HG03135 (cell line): ENCODE measurements at regions not wholly inside any gene's neighbourhood (a gene's known extent, or its start where the extent isn't known, plus 50 kb on each side); places are given as distances from the start of the nearest gene placed in this dataset.

Source experiments
- ATAC-seq: cut with Tn5 transposase; IDR thresholded peaks from one replicate; pipeline ENCODE4 v1.9.1; 2021; ENCODE audit warnings: mild to moderate bottlenecking, moderate library complexity; ENCODE audit not compliant: unreplicated experiment

DNA sequence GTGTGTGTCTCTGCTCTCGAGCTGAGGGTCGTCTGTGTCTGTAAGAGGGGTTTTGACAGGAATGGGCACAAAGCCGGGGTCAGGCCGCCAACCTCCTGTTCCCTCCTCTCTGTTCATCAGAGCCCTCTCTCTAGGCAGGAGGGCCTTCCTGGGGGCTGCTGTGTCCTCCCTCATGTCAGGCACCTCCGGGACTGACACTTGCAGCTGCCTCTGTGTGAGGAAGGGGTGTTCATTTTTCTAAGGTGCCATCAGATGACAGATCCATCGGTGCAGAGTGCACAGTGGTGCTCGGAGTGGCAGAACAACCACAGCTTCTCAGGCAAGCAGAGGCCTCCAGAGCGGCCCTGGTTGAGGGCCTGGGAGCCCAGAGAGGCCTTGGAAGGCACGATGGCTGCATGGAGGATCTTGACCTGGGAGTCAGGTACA lies 265.4 kb upstream of the B3GAT1 start:
- ATAC-seq = no peak

DNA sequence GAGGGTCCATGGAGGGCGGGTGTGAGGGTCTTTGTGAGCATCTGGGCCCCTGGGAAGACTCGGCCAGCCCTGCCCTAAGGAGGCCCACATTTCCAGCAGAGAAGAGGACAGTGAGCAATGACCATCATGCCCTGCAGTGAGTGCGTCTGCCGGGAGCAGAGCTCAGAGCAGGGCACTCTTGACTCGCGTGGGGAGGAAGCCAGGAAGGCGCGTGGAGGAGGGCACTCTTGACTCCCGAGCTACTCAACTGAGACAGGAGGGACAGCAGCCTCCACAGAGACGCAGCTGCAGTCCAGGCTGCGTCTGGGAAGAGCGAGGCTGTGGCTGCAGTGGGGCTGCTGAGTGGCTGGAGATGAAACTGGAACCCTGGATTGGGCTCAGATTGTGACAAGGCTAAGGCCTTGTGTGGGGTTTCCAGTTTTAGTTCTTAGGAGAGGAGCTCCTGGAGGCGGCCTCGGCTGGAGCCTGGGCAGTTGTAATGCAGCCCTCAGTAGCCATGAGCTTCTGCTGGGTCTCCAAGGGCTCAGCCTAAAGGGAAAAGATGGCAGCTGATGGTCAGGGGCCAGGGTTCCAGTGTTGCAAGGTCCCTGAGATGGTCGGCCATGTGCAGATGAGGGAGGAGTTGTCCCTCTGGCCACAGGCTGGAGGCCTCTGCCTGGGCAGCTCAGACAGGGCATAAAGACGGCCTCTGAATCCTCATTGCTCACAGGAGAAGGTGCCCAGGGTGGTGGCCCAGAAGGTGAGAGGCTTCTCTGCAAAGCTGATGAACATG lies 264.7 kb upstream of the B3GAT1 start:
- ATAC-seq = no peak

DNA sequence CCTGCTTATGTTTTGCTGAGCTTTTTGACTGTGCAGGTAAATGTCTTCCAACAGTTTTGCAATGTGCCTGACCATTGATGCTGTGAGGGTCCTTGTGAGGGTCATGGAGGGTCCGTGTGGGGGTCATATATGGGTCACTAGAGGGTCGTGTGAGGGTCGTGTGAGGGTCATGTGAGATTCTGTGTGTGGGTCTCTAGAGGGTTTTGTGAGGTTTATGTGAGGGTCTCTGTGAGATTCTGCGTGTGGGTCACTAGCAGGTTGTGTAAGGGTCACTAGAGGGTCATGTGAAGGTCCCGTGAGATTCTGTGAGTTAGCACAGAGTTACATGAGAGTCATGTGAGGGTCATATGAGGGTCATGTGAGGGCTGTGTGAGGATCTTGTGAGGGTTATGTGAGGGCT lies 263.9 kb upstream of the B3GAT1 start:
- ATAC-seq = no peak

DNA sequence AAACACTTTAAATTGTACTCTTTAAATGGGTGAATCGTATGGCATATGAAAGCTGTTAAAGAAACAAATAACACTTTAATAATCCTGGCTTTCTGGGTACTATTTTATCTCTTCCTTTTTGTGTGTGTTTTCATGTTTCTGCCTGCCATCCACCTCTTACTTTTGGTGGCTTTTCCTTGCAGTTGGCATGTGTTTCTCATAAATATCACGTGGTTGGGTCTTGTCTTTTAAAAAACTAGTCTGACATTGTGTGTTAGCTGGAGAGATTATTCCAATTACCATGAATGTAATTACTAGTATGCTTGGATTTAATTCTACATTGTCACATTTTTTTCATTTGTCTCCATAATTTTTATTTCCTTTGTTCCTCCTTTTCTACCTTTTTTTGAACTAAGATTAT lies 262.9 kb upstream of the B3GAT1 start:
- no peak for ATAC-seq

DNA sequence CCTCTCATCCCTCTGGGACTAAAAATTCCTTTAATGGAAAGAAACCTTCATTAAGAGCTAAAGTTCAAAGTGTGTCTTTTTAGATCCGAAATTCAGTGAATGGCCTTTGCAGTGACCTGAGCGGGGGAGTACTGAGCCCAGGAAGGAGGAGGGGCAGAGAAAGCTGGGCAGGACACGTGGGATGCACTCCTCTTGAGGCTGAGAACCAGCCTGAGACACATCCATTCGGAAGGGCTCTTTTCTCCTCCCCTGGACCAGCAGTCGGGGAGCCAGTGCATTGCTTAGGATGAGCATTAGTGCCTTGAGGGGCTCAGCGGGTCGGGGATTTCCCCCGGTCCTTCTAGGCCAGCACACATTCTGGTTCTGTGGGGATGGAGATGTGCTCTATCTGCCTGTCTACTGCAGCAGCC lies 258.9 kb upstream of the B3GAT1 start:
- ATAC-seq = no peak

DNA sequence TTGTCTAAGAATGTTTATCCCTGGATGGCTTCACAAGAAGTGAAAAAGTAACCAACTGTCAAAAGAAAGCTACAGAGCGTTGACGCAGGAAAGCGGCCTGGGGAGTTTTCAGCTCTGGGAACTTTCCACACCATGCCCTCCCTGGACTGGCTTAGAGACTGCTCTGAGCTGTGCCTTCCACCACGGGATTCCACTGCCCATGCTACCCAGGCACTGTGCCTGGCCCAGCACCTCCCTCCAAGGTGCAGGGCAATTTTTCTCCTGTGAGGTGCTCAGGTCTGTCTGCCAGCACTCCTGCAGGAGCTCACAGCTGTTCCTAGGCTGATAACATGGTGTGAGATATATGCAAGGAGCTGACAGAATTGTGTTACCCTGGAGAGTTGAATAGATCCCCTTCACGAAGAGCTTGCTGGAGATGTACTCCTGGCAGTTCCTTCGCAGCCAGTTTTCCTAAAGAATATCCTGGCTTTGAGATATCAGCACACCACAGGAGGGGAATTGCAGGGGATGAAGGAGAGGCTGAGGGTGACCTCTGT lies 258.3 kb upstream of the B3GAT1 start:
- no peak for ATAC-seq

DNA sequence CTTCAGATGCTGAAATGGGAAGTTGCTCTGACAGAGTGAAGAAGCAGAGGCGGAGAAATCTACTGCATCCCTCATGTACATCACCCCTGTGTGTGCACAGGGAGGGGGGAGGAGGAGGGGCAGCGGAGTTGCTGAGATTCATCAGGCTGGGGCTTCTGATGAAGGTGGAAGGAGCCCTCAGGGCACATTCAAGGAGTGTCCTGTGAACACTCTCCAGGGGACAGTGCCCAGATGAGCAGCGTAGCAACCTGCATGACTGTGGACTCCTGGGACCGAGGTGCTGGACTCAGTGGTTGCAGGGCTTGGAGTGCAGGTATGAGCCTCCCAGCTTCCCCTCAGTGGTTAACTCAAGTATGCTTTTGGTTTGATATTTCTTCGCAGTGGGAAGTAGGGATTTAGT lies 257.8 kb upstream of the B3GAT1 start:
- ATAC-seq = no peak

DNA sequence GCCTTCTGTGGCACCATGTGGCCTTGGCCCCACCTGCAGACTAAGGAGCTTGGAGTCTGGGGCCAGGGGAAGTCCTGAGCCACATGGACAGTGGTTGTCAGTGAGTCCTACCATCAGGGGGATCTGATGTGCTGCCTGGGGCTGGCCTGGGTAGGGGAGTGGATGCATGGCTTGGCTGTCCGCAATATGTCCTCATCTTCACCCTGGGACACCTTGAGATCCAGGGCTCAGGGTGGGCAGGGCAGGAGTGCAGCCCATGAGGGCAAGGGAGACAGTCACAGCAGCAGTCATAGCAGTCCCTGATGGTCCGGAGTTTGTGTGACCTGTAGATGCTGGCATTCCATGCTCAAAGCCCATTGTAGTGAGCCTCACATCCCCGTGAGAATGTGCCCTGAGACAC lies 256.8 kb upstream of the B3GAT1 start:
- no peak for ATAC-seq

DNA sequence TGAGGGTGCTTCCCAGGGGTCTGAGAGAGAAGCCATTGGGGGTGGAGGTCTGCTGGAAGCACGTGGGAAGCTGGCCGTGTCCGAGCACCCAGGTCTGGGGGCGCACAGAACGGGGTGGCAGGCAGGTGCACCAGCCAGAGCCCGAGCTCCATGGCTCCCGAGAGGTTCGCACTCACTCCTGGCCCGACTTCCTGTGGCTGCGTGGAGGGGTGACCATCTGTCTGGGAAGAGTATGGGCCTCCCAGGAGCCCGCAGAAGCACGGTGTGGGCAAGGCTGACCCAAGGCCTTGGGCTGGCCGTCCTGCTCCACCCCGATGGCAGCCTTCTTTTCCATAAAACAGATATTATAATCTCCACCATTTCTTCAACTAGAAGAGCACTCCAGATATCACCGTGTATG lies 256.0 kb upstream of the B3GAT1 start:
- ATAC-seq = no peak

DNA sequence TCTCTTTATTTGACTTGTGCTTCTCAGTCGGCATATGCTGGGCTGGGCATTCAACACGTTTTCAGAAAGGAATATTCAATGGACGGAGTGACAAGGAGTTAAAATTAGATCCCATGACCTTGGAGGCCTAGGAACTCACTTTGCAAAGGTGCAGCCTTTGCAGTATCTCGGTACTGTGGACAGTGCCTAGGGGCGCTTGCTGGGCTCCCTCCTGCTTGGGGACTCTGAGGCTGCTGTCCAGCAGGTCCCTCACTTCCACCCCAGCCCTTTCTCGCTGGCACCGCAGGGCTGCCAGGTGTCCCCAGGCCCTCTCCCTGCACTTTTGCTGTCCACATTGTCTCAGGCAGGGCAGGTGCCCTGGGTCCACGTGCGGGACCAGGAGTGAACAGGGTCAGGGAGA lies 255.5 kb upstream of the B3GAT1 start:
- ATAC-seq = no peak

DNA sequence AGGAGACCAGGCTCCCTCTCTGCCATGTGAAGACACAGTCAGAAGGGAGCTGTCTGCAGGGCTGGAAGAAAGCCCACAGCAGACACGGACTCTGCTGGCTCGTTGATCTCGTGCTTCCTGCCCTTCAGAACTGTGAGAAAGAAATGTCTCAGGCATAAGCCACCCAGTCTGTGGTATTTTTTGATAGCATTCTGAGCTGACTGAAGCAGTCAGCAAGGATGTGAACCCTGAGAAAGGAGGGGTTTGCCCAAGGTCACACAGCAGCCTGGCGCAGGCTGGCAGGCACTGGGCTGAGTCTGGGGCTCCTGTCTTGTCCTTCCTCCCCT lies 255.1 kb upstream of the B3GAT1 start:
- no peak for ATAC-seq

DNA sequence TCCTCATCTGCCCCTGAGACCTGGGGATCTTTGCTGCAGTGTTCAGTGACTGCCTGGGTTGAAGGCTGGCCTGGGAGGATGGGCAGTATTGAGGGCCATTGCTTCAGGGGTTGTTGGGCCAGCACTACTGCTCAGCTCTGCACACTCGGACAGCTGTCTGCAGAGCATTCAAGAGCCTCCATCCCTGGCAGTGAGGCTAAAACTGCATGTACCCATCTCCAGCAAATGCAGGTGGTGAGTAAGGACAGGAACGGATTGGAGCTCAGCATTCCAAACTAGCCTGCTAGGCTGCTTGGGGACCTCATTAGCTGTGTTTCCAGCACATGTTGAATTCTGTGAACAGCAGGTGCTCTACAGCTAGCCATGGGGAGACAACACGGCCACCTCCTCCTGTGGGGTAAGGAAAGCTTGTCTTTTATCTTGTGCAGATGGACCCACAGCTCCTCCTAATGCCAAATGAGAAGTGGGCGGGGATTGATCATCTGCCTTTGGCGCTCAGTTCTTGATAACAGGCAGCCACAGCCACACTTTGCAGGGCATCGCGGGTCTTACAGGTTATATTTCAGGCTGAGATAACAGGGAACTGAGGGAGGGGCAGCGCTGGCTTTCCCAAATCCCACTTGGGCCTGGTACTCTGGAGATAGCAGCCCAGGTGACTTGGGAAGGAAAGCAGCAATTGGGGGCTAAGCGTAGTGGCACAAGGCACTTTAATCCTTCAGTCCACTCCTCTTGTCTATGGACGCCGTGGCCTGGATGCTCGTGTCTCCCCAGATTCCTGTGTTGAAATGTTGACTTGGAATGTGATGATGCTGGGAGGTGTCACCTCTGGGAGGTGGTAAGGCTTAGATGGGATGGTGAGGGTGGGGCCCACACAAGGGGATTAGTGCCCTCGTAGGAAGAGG lies 254.5 kb upstream of the B3GAT1 start:
- ATAC-seq = no peak

DNA sequence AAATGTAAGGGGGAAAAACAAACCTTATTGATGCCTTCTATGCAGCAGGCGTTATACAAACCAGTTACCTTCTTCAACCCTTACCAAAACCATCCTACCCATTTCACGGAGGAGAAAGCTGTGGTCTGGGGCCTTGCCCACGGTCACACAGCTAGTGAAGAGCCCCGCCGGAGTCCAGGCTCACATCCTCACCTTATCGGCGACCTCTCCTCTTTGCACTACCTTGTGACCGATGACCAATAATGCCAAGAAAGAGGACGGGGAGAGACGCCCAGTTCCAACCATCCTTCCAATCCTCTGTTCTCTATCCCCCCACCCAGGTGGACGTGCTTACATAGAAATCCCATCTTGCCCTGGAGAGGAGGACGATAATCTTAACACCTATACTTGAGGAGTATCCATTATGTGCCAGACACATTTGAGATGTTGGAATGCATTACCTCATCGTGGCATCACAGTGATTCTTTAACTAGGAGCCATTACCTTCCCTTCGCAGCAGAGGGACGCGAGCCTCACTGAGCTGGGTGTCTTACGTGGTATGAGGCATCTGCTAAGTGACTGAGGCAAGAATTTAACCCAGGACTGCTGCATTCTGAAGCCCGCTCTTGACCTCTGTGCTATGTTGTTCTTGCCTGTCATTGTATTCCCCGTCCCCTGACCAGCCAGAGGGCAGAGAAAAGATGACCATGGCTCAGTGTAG lies 253.7 kb upstream of the B3GAT1 start:
- ATAC-seq = no peak

DNA sequence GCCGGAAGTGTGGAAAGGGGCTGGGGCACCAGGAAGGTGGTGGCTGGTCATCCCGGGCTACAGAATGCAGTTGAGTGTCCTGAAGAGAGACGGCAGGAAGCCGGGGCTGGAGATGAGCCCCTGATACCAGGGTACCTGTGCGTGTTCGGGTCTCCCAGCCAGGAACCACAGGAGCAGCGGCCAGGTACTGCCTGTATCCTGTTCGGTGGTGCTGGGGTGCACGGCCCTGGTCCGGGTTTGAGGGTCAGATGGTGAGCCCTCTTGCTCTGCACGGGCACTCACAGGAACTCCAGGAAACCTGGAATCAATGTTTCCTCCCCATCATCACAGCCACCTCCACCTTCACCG lies 253.1 kb upstream of the B3GAT1 start:
- ATAC-seq = no peak

DNA sequence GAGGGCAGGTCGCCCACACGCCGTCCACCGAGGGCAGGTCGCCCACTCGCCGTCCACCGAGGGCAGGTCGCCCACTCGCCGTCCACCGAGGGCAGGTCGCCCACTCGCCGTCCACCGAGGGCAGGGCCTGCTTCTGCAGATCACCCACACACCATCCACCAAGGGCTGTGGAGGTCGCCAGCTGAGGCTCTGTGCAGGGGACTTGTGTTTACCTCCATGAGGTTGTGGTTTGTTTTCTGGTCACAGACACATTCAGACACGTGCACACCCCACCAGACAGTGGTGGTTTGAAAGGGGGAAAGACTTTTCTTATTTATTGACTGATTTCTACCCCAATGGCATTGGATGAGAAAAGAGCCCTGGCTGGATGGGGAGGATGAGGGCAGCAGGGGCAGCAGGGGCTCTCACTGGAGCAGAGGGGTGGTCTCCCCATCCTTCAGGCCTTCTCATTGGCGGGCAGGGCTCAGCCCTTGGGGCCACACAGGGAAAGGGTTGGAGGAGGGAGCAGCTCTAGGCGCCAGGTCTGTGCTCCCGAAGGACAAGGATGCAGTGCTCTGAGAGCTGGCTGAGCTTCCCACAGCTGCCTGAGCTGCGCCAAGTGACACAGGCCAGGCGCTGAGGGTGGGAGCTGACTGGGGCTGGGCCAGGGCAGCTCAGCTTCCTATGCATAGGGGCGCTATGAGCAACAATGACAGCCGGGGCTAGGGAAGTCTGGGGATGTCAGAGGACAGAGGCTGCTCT lies 252.6 kb upstream of the B3GAT1 start:
- no peak for ATAC-seq

DNA sequence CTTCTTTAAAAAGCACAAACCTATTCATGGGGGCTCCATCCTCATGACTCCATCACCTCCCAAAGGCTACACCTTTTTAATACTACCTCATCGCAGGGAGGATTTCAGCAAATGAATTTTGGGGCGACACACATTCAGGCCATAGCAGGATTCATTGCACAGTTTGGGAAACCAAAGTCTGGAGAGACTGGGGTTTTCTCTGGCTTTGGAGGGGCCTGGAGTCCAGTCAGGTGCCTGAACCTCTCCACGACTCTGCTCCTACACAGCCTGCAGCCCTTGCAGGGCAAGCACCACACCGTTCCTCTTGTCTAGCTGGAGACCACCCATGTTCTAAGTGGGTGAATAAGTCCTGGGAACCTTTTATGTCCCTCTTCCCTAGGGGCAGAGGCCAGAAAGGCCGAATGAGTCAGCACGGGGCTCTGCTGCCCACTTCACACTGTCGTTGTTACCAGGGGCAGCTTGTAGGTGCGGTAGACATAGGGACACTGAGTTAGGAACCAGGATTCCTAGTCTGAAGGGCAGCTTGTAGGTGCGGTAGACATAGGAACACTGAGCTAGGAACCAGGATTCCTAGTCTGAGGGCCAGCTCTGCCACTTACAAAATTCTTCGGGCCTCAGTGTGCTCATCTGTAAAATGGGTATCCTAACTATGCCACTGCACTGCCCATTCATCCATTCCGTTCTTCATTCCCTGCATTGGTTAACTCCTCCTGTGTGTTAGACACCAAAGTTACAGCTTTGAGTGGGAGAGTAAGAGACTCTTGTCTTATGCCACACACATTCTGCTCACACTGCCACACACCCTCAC lies 251.7 kb upstream of the B3GAT1 start:
- ATAC-seq = no peak

DNA sequence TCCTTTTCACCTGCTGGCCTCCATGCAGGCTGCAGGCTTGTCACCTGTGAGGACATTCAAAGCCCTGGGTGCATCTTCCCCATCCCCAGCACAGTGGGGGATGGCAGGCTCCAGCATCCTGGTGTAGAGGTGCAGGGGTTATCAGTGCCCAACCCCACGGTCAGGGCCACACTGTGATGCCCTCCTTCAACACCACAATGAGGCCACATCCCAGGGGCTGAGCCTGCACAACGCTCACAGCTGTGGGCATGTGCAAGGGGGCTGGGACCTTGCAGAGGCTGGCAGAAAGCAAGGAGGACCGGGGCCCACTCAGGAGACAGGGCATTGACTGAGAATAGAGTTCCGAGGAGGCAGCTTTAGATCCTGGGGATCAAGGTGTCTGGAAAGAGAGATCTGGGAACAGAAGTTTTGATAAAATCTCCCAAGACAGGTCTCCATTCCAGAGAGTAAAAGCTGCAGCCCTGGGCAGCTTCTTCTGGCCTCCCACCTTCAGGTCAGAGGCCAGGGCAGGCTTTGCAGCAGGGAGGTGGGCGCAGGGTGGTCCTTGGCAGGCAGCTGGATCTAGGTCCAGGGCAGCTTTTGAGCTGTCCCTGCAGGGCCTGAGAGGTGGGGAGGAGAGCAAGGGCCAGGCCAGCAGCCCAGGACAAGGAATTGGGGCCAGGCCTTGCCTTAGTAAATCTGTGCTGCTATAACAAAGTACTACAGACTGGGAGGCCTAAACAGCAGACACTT lies 250.8 kb upstream of the B3GAT1 start:
- no peak for ATAC-seq

DNA sequence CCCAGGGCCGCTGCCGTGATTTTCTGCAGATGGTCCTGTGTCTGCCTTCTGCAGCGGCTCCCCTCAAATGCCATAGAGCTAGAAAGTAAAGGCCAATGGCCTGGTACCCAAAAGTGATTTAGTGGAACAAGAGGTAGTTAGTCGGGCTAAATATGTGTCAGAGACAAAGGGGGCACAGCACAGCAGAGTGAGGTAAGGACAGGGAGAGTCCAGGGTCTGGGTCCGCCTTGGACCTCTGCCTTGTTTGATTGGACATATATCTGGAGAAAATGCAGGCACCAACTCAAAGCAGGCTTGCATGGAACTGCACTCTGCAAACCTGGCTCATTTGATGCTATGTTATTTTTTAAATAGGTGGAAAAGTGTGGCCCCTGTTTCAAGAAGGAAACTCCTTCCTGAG lies 249.6 kb upstream of the B3GAT1 start:
- ATAC-seq = no peak

DNA sequence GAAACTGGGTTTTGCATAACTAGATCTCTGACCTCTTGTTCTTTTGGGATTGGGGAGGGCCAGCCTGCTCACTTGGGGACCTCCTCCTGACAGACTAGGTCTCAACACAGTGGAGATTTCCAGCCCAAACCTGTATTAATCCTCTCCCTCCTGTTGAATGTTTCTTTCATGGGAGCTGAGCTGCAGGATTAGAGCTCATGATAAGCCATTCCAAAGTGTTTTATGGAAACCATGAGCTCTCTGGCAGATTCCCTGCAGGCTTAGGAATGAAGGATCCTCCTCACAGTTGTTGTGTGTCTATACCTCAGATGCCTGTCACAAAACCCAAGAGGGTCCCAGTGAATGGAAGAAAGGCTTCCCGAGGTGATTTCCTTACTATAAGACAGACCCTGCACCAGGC lies 248.4 kb upstream of the B3GAT1 start:
- no peak for ATAC-seq
